IMR-90 (cell line): ENCODE measurements at regions not wholly inside any gene's neighbourhood (a gene's known extent, or its start where the extent isn't known, plus 50 kb on each side); places are given as distances from the start of the nearest gene placed in this dataset.

Experiments
- ATAC-seq: fragments of 200-7000 bp; cut with Tn5 transposase; 2 replicates; pipeline ENCODE4 v1.9.1; 2020; ENCODE audit warnings: low read depth, mild to moderate bottlenecking, moderate library complexity
- BruUV-seq: library from RNA; stranded (reverse); fragments of 400-500 nt; replicated peaks from 2 replicates; lab custom pipeline; 2021; lab: Mats Ljungman, UMichigan
- CTCF ChIA-PET: fragments of 300-600 bp; formaldehyde crosslinking; extraction: SDS; loops from one replicate; lab custom pipeline; 2021; ENCODE audit warnings: antibody characterized with exemption; lab: Yijun Ruan, JAX
- POLR2A ChIA-PET: fragments of 300-600 bp; sonication (Branson Sonifier 250); formaldehyde crosslinking; loops from one replicate; lab custom pipeline; 2022; ENCODE audit warnings: antibody characterized with exemption; ENCODE audit not compliant: unreplicated experiment; lab: Charles Lee
- DNase-seq: peaks from one replicate; pipeline ENCODE4 v3.0.0; 2013
- H2AFZ ChIP-seq: replicated peaks from 2 replicates; pipeline ENCODE3; 2013; ENCODE audit warnings: low read length, mild to moderate bottlenecking; ENCODE audit not compliant: poor library complexity
- H2AK5ac ChIP-seq: 2 replicates; pipeline ENCODE4 v1.6.1; 2013; ENCODE audit warnings: low read depth, low read length, inconsistent platforms
- H2AK9ac ChIP-seq: replicated peaks from 2 replicates; pipeline ENCODE3; 2013; ENCODE audit warnings: mild to moderate bottlenecking, low read depth, low read length, moderate library complexity; ENCODE audit not compliant: poor library complexity
- H2BK120ac ChIP-seq: 2 replicates; pipeline ENCODE4 v1.6.1; 2013; ENCODE audit warnings: low read depth, low read length, inconsistent platforms
- H2BK15ac ChIP-seq: 3 replicates; pipeline ENCODE4 v1.6.1; 2013; ENCODE audit warnings: low read depth, low read length, inconsistent platforms
- H2BK20ac ChIP-seq: 2 replicates; pipeline ENCODE4 v1.6.1; 2013; ENCODE audit warnings: low read depth, mild to moderate bottlenecking, inconsistent platforms, low read length, moderate library complexity
- H2BK5ac ChIP-seq: 2 replicates; pipeline ENCODE4 v1.6.1; 2013; ENCODE audit warnings: mild to moderate bottlenecking, low read depth, low read length, inconsistent platforms; ENCODE audit not compliant: poor library complexity, severe bottlenecking
- H3K14ac ChIP-seq: replicated peaks from 2 replicates; pipeline ENCODE4 v1.6.1; 2013; ENCODE audit warnings: low read depth, low read length, inconsistent platforms
- H3K18ac ChIP-seq: 2 replicates; pipeline ENCODE4 v1.6.1; 2013; ENCODE audit warnings: low read depth, low read length, control low read depth
- H3K23ac ChIP-seq: 2 replicates; pipeline ENCODE4 v1.6.1; 2013; ENCODE audit warnings: low read depth, low read length, inconsistent platforms
- H3K27ac ChIP-seq: 2 replicates; pipeline ENCODE4 v1.5.1; 2013; ENCODE audit warnings: mild to moderate bottlenecking, control low read depth, low read length; ENCODE audit not compliant: insufficient read depth
- H3K27me3 ChIP-seq: 2 replicates; pipeline ENCODE4 v1.6.1; 2013; ENCODE audit warnings: low read length; ENCODE audit not compliant: control insufficient read depth, insufficient read depth
- H3K36me3 ChIP-seq: 2 replicates; pipeline ENCODE4 v1.6.1; 2013; ENCODE audit warnings: low read length, mixed read lengths; ENCODE audit not compliant: control insufficient read depth, insufficient read depth
- H3K4ac ChIP-seq: 2 replicates; pipeline ENCODE4 v1.6.1; 2013; ENCODE audit warnings: low read depth, low read length, inconsistent platforms
- H3K4me1 ChIP-seq: 2 replicates; pipeline ENCODE4 v1.6.1; 2013; ENCODE audit warnings: low read length, mixed read lengths; ENCODE audit not compliant: control insufficient read depth, insufficient read depth
- H3K4me2 ChIP-seq: 2 replicates; pipeline ENCODE4 v1.6.1; 2013; ENCODE audit warnings: low read depth, mild to moderate bottlenecking, control low read depth, low read length, moderate library complexity
- H3K4me3 ChIP-seq: 2 replicates; pipeline ENCODE4 v1.5.1; 2013; ENCODE audit warnings: low read depth, mild to moderate bottlenecking, control low read depth, low read length, moderate library complexity; ENCODE audit not compliant: insufficient read depth
- H3K56ac ChIP-seq: 2 replicates; pipeline ENCODE4 v1.6.1; 2013; ENCODE audit warnings: low read length, inconsistent platforms; ENCODE audit not compliant: insufficient read depth; ENCODE audit errors: extremely low read depth
- H3K79me1 ChIP-seq, 2 experiments: 2 replicates each; pipeline ENCODE4 v1.6.1; 2013; ENCODE audit warnings: low read length in 2 of 2, inconsistent platforms in 1 of 2, low read depth in 1 of 2
- H3K9ac ChIP-seq: 2 replicates; pipeline ENCODE4 v1.6.1; 2013; ENCODE audit warnings: low read depth, low read length, control low read depth
- H3K9me1 ChIP-seq: 2 replicates; pipeline ENCODE4 v1.6.1; 2013; ENCODE audit warnings: low read length, inconsistent platforms; ENCODE audit not compliant: insufficient read depth
- H3K9me3 ChIP-seq: 2 replicates; pipeline ENCODE4 v1.6.1; 2013; ENCODE audit warnings: low read length; ENCODE audit not compliant: control insufficient read depth, insufficient read depth
- H4K20me1 ChIP-seq: 2 replicates; pipeline ENCODE4 v1.6.1; 2013; ENCODE audit warnings: low read length, inconsistent platforms; ENCODE audit not compliant: insufficient read depth
- H4K5ac ChIP-seq: 2 replicates; pipeline ENCODE4 v1.6.1; 2013; ENCODE audit warnings: mild to moderate bottlenecking, low read depth, low read length, control low read depth
- H4K8ac ChIP-seq, 2 experiments: 2 replicates each; pipeline ENCODE4 v1.6.1; 2013; ENCODE audit warnings: low read depth in 2 of 2, low read length in 2 of 2, control low read depth in 1 of 2, inconsistent platforms in 1 of 2
- H4K91ac ChIP-seq: 2 replicates; pipeline ENCODE4 v1.6.1; 2013; ENCODE audit warnings: low read depth, low read length, inconsistent platforms; ENCODE audit not compliant: insufficient read depth
- BHLHE40 ChIP-seq: fragments of 150-350 bp; IDR thresholded peaks from 2 replicates; pipeline ENCODE4 v1.6.1; 2016; ENCODE audit warnings: mild to moderate bottlenecking, low read depth, low read length
- CEBPB ChIP-seq: IDR thresholded peaks from 2 replicates; pipeline ENCODE4 v1.6.1; 2012; ENCODE audit warnings: low read depth, low read length, improper control_type of control experiment
- CHD1 ChIP-seq: IDR thresholded peaks from 2 replicates; pipeline ENCODE4 v1.6.1; 2012; ENCODE audit warnings: low read depth, low read length, improper control_type of control experiment
- ELK1 ChIP-seq: fragments of 150-350 bp; IDR thresholded peaks from 2 replicates; pipeline ENCODE4 v1.6.1; 2016; ENCODE audit warnings: low read depth, mild to moderate bottlenecking, low read length, moderate library complexity, borderline replicate concordance
- MAZ ChIP-seq: IDR thresholded peaks from 2 replicates; pipeline ENCODE4 v1.6.1; 2012; ENCODE audit warnings: low read depth, mild to moderate bottlenecking, low read length, improper control_type of control experiment, moderate library complexity, borderline replicate concordance
- MXI1 ChIP-seq: IDR thresholded peaks from 2 replicates; pipeline ENCODE4 v1.6.1; 2012; ENCODE audit warnings: low read depth, mild to moderate bottlenecking, low read length, moderate library complexity, borderline replicate concordance
- POLR2A ChIP-seq: IDR thresholded peaks from 2 replicates; pipeline ENCODE4 v1.6.1; 2012; ENCODE audit warnings: mild to moderate bottlenecking, low read depth, low read length
- RCOR1 ChIP-seq: IDR thresholded peaks from 2 replicates; pipeline ENCODE4 v1.6.1; 2012; ENCODE audit warnings: mild to moderate bottlenecking, low read length, improper control_type of control experiment; ENCODE audit not compliant: insufficient replicate concordance
- WGBS, 2 experiments: methylation state at CpG; one replicate each; pipeline versions ENCODE4 v1.1.5 to v1.1.7; 2013; ENCODE audit warnings: missing lambda C conversion rate in 2 of 2; ENCODE audit not compliant: insufficient read length in 1 of 2; ENCODE audit errors: extremely low coverage in 2 of 2; 5-methylcytosine and 5-hydroxymethylcytosine counted together
- dilution Hi-C: fragments of 300-500 bp; cut with HindIII; formaldehyde crosslinking; loops from one replicate; pipeline ENCODE4 v1.14.3; 2018; ENCODE audit warnings: low sequenced_read_pairs; ENCODE audit not compliant: unreplicated experiment
- in situ Hi-C: fragments of 300-500 bp; cut with MboI; formaldehyde crosslinking; loops from 3 replicates; pipeline ENCODE4 v1.14.3; 2019; ENCODE audit warnings: low sequenced_read_pairs, inconsistent platforms, mixed read lengths
- intact Hi-C: fragments of 100-400 bp; cut with micrococcal nuclease; formaldehyde crosslinking; loops from 2 replicates; pipeline ENCODE4 v1.10.0; 2022
- TF ChIP-seq, protein P1 (sequence below): fragments of 150-350 bp; IDR thresholded peaks from 2 replicates; pipeline ENCODE4 v1.6.1; 2017; ENCODE audit warnings: mild to moderate bottlenecking, antibody characterized with exemption, low read length, low read depth

DNA sequence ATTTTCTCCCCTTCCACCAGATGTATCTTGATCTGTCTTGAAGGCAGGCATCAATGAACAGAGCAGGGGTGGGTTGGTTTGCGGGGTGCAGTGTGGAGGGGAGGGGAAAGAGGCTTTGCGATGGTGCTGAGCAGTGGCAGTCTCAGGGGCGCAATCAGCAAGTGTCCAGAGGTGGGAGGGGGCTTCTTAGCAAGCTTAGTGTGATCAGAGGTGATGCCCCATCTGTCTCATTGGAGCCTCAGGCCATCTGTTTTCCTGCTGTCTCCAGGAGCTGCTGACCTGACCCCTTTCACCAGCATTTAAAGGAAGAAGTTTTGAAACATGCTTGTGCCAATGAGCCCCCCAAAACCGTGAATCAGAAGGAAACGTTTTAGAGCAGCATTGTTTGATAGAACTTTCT is 187.7 kb upstream of the LHX5 start:
- no peak overlapping the region for H2AK9ac ChIP-seq
- H3K4me2 ChIP-seq = no peak overlapping the region
- H3K56ac ChIP-seq = no peak overlapping the region
- DNase-seq (no peak), ATAC-seq (no peak)
- 0 out of 2 replicates have a peak, but pooled peaks cover 2% of the 10 kb centered on the region for H3K9me3 ChIP-seq
- dilution Hi-C loops = no loop called here
- H2BK20ac ChIP-seq = no peak overlapping the region
- TF ChIP-seq MXI1 = no peak
- TF ChIP-seq CEBPB = no peak
- no peak for TF ChIP-seq ELK1
- TF ChIP-seq BHLHE40 = no peak
- no peak for TF ChIP-seq CHD1
- no peak for TF ChIP-seq MAZ
- TF ChIP-seq, protein P1, sequence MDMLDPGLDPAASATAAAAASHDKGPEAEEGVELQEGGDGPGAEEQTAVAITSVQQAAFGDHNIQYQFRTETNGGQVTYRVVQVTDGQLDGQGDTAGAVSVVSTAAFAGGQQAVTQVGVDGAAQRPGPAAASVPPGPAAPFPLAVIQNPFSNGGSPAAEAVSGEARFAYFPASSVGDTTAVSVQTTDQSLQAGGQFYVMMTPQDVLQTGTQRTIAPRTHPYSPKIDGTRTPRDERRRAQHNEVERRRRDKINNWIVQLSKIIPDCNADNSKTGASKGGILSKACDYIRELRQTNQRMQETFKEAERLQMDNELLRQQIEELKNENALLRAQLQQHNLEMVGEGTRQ = no peak
- no peak for TF ChIP-seq POLR2A
- no peak for TF ChIP-seq RCOR1
- H3K4ac ChIP-seq = no peak overlapping the region
- no peak overlapping the region for H2BK120ac ChIP-seq
- H2AK5ac ChIP-seq = no peak overlapping the region
- H3K36me3 ChIP-seq = no peaks in the 10 kb centered on the region
- in situ Hi-C loops = no loop called here
- no peak overlapping the region for H2BK5ac ChIP-seq
- POLR2A ChIA-PET = no interaction called here
- H2BK15ac ChIP-seq = no peak overlapping the region
- H3K14ac ChIP-seq = no peak overlapping the region
- no peak overlapping the region for H4K8ac ChIP-seq
- no peak overlapping the region for H3K4me3 ChIP-seq
- no TSS peak for BruUV-seq
- H3K79me1 ChIP-seq = no peaks in the 10 kb centered on the region
- no peak overlapping the region for H4K5ac ChIP-seq
- no peak overlapping the region for H3K18ac ChIP-seq
- no peaks in the 10 kb centered on the region for H3K9me1 ChIP-seq
- intact Hi-C loops = no loop called here
- CTCF ChIA-PET = no interaction called here
- 50% methylated on average over 2 of the region's 5 CpGs; no CpG with 5 or more reads in 1 of the 2 experiments for WGBS, 2 experiments
- H3K4me1 ChIP-seq = no peaks in the 10 kb centered on the region
- H3K27me3 ChIP-seq = no peaks in the 10 kb centered on the region
- H3K23ac ChIP-seq = no peak overlapping the region
- H3K9ac ChIP-seq = no peak overlapping the region
- H4K91ac ChIP-seq = no peak overlapping the region
- no peak overlapping the region for H2AFZ ChIP-seq
- H4K20me1 ChIP-seq = no peaks in the 10 kb centered on the region
- H3K27ac ChIP-seq = no peak overlapping the region
